Body of pancreas (tissue), 4 donors: ENCODE measurements at regions not wholly inside any gene's neighbourhood (a gene's known extent, or its start where the extent isn't known, plus 50 kb on each side); places are given as distances from the start of the nearest gene placed in this dataset.

Experiments used
- ATAC-seq: fragments of 150-250 bp; one replicate; pipeline ENCODE4 v1.9.1; 2016
- DNase-seq, 4 donors: peaks; one replicate each; pipeline ENCODE4 v3.0.0-alpha.2; 2019
- H3K27ac ChIP-seq, 4 donors: fragments of 200-600 bp; sonication (generic); 1 replicate in 3 of 4; 2 replicates in 1 of 4; pipeline versions ENCODE4 v1.5.1 to v1.6.1; 2016 to 2019; ENCODE audit warnings: mild to moderate bottlenecking in 1 of 4, mixed read lengths in 1 of 4, moderate library complexity in 1 of 4
- H3K27me3 ChIP-seq, 2 donors: fragments of 200-600 bp; sonication (generic); one replicate each; pipeline ENCODE4 v1.6.0; 2016; ENCODE audit warnings: mild to moderate bottlenecking in 1 of 2
- H3K36me3 ChIP-seq, 2 donors: fragments of 200-600 bp; sonication (generic); replicated peaks in 1 of 2; 2 replicates each; pipeline ENCODE4 v1.5.1; 2016; ENCODE audit warnings: low read depth in 2 of 2; ENCODE audit not compliant: insufficient read depth in 1 of 2
- H3K4me1 ChIP-seq: fragments of 200-600 bp; sonication (generic); one replicate; pipeline ENCODE4 v1.6.0; 2016
- H3K4me3 ChIP-seq, 2 donors: fragments of 200-600 bp; sonication (generic); 1 replicate in 1 of 2; 2 replicates in 1 of 2; pipeline ENCODE4 v1.5.1; 2016 to 2019
- H3K9me3 ChIP-seq, 3 donors: fragments of 200-600 bp; sonication (generic); 1 replicate in 2 of 3; 2 replicates in 1 of 3; pipeline ENCODE4 v1.5.1; 2016
- CTCF ChIP-seq, 7 experiments: fragments of 450-650 bp in 4 of 7; fragments of 200-600 bp in 3 of 7; sonication (generic) in 3 of 7; IDR thresholded peaks; one replicate each; pipeline ENCODE4 v1.5.1; 2016 to 2019; ENCODE audit warnings: antibody characterized with exemption in 7 of 7
- POLR2A ChIP-seq, 3 donors: fragments of 450-650 bp; IDR thresholded peaks; one replicate each; pipeline ENCODE4 v1.6.1; 2016; ENCODE audit warnings: antibody characterized with exemption in 3 of 3, mild to moderate bottlenecking in 2 of 3
- WGBS, 2 donors: methylation state at CpG; one replicate each; pipeline ENCODE4 v1.1.5; 2017; 5-methylcytosine and 5-hydroxymethylcytosine counted together
- intact Hi-C: fragments of 100-400 bp; cut with DNase I; formaldehyde crosslinking; loops from one replicate; pipeline ENCODE4 v1.15.1; 2023

DNA sequence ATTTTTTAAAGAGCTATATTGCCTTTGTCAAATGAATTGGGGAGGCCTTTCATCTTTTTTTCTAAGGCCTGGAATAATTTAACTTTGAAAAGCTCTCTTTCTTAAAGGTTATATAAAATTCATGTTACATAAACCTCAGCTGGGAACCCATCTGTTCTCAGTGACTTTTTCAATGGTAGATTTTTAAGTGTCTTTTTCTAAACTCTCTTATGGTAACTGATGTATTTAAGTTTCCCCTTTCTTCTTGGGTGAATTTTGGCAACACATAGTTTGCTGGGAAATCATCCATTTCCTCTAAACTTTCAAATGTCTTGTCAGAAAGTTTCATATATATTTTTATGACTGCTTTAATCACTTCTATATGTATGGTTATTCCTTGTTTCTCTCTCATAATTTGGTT, 362.2 kb upstream of the KLF6 start:
- intact Hi-C loops = no loop called here
- Histone ChIP-seq H3K4me1 (no peaks in the 10 kb centered on the region), H3K4me3 (no peak overlapping the region), H3K36me3 (no peaks in the 10 kb centered on the region), H3K27me3 (no peaks in the 10 kb centered on the region), H3K27ac (no peak overlapping the region), H3K9me3 (no peaks in the 10 kb centered on the region)
- ATAC-seq (no peak), DNase-seq (no peak)
- TF ChIP-seq CTCF (IDR thresholded peaks at IDR 0.05) (no peak), POLR2A (IDR thresholded peaks at IDR 0.05) (no peak)

DNA sequence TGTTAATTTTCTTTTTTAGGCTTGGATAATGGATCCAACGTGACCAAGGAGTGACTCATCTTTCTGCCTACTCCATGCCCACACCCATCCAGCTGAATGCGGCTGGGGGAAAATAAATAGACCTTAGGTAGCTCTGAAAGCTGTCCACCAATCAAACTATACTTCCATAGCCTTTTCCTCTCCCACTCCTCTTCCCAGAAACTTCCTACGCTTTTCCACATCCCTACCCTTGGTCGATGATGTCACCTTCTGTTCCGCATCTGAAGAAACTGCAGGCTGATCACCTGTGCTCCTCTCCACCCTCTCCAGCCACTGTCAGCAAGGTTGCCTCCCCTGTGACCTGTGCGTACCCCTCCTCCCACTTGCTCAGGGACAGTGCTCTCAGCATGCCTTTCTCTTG, 359.8 kb upstream of the KLF6 start:
- H3K27me3 ChIP-seq = no peaks in the 10 kb centered on the region
- no peak for ATAC-seq
- 49 to 58% methylated on average over 6 of the region's 6 CpGs for WGBS, 2 donors
- no peaks in the 10 kb centered on the region for H3K36me3 ChIP-seq
- no peak overlapping the region for H3K4me3 ChIP-seq
- H3K4me1 ChIP-seq = no peaks in the 10 kb centered on the region
- H3K9me3 ChIP-seq = no peaks in the 10 kb centered on the region
- no peak for TF ChIP-seq POLR2A (IDR thresholded peaks at IDR 0.05)
- no peak for TF ChIP-seq CTCF (IDR thresholded peaks at IDR 0.05)
- DNase-seq = no peak
- no peak overlapping the region for H3K27ac ChIP-seq
- intact Hi-C loops = no loop called here

GRCh38 chr10:4141471-4141870, 356.5 kb upstream of the KLF6 start:
- no peaks in the 10 kb centered on the region for H3K9me3 ChIP-seq
- no peak for DNase-seq
- no peak overlapping the region for H3K4me3 ChIP-seq
- no peaks in the 10 kb centered on the region for H3K4me1 ChIP-seq
- TF ChIP-seq CTCF (IDR thresholded peaks at IDR 0.05) (no peak), POLR2A (IDR thresholded peaks at IDR 0.05) (no peak)
- ATAC-seq = no peak
- intact Hi-C loops = no loop called here
- WGBS, 2 donors = 63 to 67% methylated on average over 4 of the region's 4 CpGs
- no peaks in the 10 kb centered on the region for H3K36me3 ChIP-seq
- H3K27ac ChIP-seq = no peak overlapping the region
- H3K27me3 ChIP-seq = no peaks in the 10 kb centered on the region

GRCh38 chr10:4138146-4138721, 353.2 kb upstream of the KLF6 start:
- no peak for DNase-seq
- H3K36me3 ChIP-seq = no peaks in the 10 kb centered on the region
- WGBS, 2 donors = 51 to 75% methylated on average over 3 of the region's 3 CpGs
- H3K27me3 ChIP-seq = no peaks in the 10 kb centered on the region
- no peak overlapping the region for H3K4me3 ChIP-seq
- no peak for TF ChIP-seq POLR2A (IDR thresholded peaks at IDR 0.05)
- no peak for TF ChIP-seq CTCF (IDR thresholded peaks at IDR 0.05)
- no peaks in the 10 kb centered on the region for H3K4me1 ChIP-seq
- ATAC-seq = no peak
- no peak overlapping the region for H3K27ac ChIP-seq
- intact Hi-C loops = no loop called here
- no peaks in the 10 kb centered on the region for H3K9me3 ChIP-seq

DNA sequence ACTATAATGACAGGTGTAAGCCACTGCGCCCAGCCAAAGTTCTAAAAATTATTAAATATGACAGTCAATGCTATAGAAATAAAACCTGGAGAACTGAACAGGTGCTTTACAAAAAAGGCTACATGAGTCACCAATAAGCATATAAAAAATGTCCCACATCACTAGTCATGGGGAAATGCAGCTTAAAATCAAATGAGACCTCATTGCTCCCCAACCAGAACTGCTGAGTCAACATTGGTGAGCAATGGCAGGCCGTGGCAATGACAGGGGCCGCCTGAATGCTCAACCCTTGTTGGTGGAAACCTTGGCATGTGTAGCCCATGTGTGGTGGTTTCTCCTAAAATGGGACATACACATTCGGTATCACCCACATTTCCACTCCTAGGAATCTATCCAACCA, 352.3 kb upstream of the KLF6 start:
- no peaks in the 10 kb centered on the region for H3K9me3 ChIP-seq
- H3K27ac ChIP-seq = no peak overlapping the region
- H3K4me1 ChIP-seq = no peaks in the 10 kb centered on the region
- DNase-seq (no peak), ATAC-seq (no peak)
- no peaks in the 10 kb centered on the region for H3K27me3 ChIP-seq
- intact Hi-C loops = no loop called here
- H3K36me3 ChIP-seq = no peaks in the 10 kb centered on the region
- TF ChIP-seq CTCF (IDR thresholded peaks at IDR 0.05) (no peak), POLR2A (IDR thresholded peaks at IDR 0.05) (no peak)
- H3K4me3 ChIP-seq = no peak overlapping the region
- 80 to 81% methylated on average over 4 of the region's 4 CpGs for WGBS, 2 donors
